GM19351 (cell line): ENCODE measurements at regions not wholly inside any gene's neighbourhood (a gene's known extent, or its start where the extent isn't known, plus 50 kb on each side); places are given as distances from the start of the nearest gene placed in this dataset.

Experiments
- ATAC-seq: cut with Tn5 transposase; IDR thresholded peaks from one replicate; pipeline ENCODE4 v1.9.1; 2021; ENCODE audit warnings: mild to moderate bottlenecking, moderate library complexity; ENCODE audit not compliant: unreplicated experiment

- ATAC-seq = no peak
These were observed 609.1 kb upstream of the IGFBP3 start for GRCh38 chr7:46530081-46530750.

- ATAC-seq = no peak
These were observed 606.3 kb upstream of the IGFBP3 start for GRCh38 chr7:46527360-46527759.

- ATAC-seq = no peak
These were observed 604.8 kb upstream of the IGFBP3 start for GRCh38 chr7:46525876-46526275.

- no peak for ATAC-seq
These were observed 603.3 kb upstream of the IGFBP3 start for GRCh38 chr7:46524350-46524749.

- no peak for ATAC-seq
These were observed 601.4 kb upstream of the IGFBP3 start for GRCh38 chr7:46522354-46522906.

GRCh38 chr7:46518713-46519112 is 597.6 kb upstream of the IGFBP3 start:
- ATAC-seq = no peak

- ATAC-seq = no peak
These were observed 594.9 kb upstream of the IGFBP3 start for GRCh38 chr7:46515844-46516590.

- ATAC-seq = no peak
These were observed 592.4 kb upstream of the IGFBP3 start for GRCh38 chr7:46513447-46513848.

- ATAC-seq = no peak
These were observed 591.9 kb upstream of the IGFBP3 start for GRCh38 chr7:46512891-46513413.

- ATAC-seq = no peak
These were observed 590.6 kb upstream of the IGFBP3 start for GRCh38 chr7:46511442-46512215.

GRCh38 chr7:46508583-46508982 is 587.5 kb upstream of the IGFBP3 start:
- no peak for ATAC-seq

- ATAC-seq = no peak
These were observed 586.5 kb upstream of the IGFBP3 start for GRCh38 chr7:46507560-46507959.

- no peak for ATAC-seq
These were observed 573.4 kb upstream of the IGFBP3 start for GRCh38 chr7:46494441-46494840.

- no peak for ATAC-seq
These were observed 573.0 kb upstream of the IGFBP3 start for GRCh38 chr7:46494028-46494427.

- no peak for ATAC-seq
These were observed 572.1 kb upstream of the IGFBP3 start for GRCh38 chr7:46493196-46493595.

GRCh38 chr7:46492466-46492865 is 571.4 kb upstream of the IGFBP3 start:
- ATAC-seq = no peak

GRCh38 chr7:46490406-46490805 is 569.3 kb upstream of the IGFBP3 start:
- no peak for ATAC-seq

GRCh38 chr7:46489106-46489505 is 568.0 kb upstream of the IGFBP3 start:
- ATAC-seq = no peak

GRCh38 chr7:46488607-46489006 is 567.5 kb upstream of the IGFBP3 start:
- no peak for ATAC-seq

- no peak for ATAC-seq
These were observed 565.5 kb upstream of the IGFBP3 start for GRCh38 chr7:46486256-46487206.
